ENCODE measurements at regions not wholly inside any gene's neighbourhood (a gene's known extent, or its start where the extent isn't known, plus 50 kb on each side); places are given as distances from the start of the nearest gene placed in this dataset.

DNA sequence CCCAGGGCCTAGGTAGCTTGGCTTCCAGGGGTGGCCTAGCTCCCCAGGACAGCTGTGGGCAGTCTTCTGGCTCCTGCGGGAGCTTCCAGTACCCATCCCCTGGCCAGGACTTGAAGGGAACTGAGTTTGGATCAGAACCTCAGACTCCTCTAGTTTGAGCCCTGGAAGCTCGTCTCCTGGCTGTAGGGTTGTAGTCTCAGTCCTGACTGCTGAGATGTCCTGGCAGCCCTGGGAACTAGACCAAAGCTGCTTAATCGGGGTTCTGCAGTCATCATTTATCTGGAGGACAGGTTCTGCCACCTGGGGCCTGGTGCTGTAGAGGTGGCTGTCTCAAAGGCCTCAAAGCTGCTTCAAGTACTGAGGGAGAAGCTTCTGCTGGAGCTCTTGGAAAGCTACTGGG is 163.7 kb downstream of the WSCD1 start (continued):
- TF ChIP-seq ZNF626 (tag by site-specific recombination; IDR thresholded peaks at IDR 0.05) (no peak), ZNF169 (tag by site-specific recombination; IDR thresholded peaks at IDR 0.05) (no peak)

DNA sequence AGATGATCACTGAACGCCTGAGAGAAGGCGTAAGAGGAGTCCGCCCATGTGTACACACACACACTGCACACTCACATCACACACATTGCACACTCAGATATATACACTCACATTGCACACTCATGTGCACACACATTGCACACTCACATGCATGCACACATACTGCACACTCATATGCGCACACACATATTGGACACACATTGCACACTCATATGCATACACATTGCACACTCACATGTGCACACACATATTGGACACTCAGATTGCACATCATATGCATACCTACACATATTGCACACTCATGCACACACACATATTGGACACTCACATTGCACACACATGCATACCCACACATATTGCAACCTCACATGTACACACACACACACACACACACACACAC is 163.2 kb downstream of the WSCD1 start:
- no peak overlapping the region for H3K27ac ChIP-seq (ENCODE audit: extremely low read depth, low read depth, low read length)
- POLR2A ChIA-PET, result no interaction called here
- no peak overlapping the region for H3K4me3 ChIP-seq (ENCODE audit: low read depth, low read length)
- 0 out of 2 replicates have a peak, but pooled peaks cover 3% of the 10 kb centered on the region for H3K4me1 ChIP-seq (ENCODE audit: control insufficient read depth, insufficient read depth, low read length)
- H3K9me3 ChIP-seq (ENCODE audit: control insufficient read depth, insufficient read depth, low read depth, low read length), result no peaks in the 10 kb centered on the region
- no peaks in the 10 kb centered on the region for H3K36me3 ChIP-seq (ENCODE audit: control insufficient read depth in 2 of 2, insufficient read depth in 1 of 2, low read length in 2 of 2)
- TF ChIP-seq ZNF302 (tag by site-specific recombination; IDR thresholded peaks at IDR 0.05; ENCODE audit: low read depth), result no peak
- TF ChIP-seq, protein P1, sequence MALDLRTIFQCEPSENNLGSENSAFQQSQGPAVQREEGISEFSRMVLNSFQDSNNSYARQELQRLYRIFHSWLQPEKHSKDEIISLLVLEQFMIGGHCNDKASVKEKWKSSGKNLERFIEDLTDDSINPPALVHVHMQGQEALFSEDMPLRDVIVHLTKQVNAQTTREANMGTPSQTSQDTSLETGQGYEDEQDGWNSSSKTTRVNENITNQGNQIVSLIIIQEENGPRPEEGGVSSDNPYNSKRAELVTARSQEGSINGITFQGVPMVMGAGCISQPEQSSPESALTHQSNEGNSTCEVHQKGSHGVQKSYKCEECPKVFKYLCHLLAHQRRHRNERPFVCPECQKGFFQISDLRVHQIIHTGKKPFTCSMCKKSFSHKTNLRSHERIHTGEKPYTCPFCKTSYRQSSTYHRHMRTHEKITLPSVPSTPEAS (tag by site-specific recombination; IDR thresholded peaks at IDR 0.05), result peak; percentile 85
- no peak for TF ChIP-seq ZNF23 (tag by site-specific recombination; IDR thresholded peaks at IDR 0.05; ENCODE audit: borderline replicate concordance)
- TF ChIP-seq HOXD13 (CRISPR knock-in tag; IDR thresholded peaks at IDR 0.05; ENCODE audit: borderline replicate concordance), result 0 out of 2 replicates have a peak, but pooled peaks have one; percentile 42
- CTCF ChIA-PET, result interaction anchor here (0.5 to 1.1 kb wide), 3 partner anchors 9 to 28 kb away, joined by 3 read pairs; no protein-coding TSS in a partner anchor

DNA sequence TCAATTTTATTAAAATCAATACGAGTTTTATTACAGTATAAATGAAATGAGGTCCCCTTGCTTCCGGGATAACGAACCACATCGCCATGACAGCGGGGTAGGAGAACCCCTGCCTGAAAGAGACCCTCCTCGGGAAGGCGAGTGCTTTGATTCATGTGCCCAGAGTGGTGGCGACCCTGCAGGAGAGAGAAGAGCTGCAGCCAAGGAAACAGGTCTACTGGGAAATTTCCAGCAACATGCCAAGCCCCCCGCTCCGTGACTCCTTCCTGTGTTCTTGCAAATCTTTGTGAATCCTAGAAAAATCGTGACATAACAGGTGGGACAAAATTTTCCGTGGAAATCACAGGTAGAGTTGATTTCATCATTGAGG is 162.5 kb downstream of the WSCD1 start:
- Histone ChIP-seq H3K36me3 (ENCODE audit: control insufficient read depth in 2 of 2, insufficient read depth in 1 of 2, low read length in 2 of 2) (no peaks in the 10 kb centered on the region), H3K9me3 (ENCODE audit: control insufficient read depth, insufficient read depth, low read depth, low read length) (no peaks in the 10 kb centered on the region), H3K27ac (ENCODE audit: extremely low read depth, low read depth, low read length) (no peak overlapping the region), H3K4me3 (ENCODE audit: low read depth, low read length) (no peak overlapping the region), H3K4me1 (ENCODE audit: control insufficient read depth, insufficient read depth, low read length) (0 out of 2 replicates have a peak, but pooled peaks cover 3% of the 10 kb centered on the region)
- ChIA-PET POLR2A (no interaction called here), CTCF (interaction anchor here (0.5 to 1.1 kb wide), 2 partner anchors 11 to 27 kb away, joined by 3 read pairs; no protein-coding TSS in a partner anchor)
- TF ChIP-seq, protein P2, sequence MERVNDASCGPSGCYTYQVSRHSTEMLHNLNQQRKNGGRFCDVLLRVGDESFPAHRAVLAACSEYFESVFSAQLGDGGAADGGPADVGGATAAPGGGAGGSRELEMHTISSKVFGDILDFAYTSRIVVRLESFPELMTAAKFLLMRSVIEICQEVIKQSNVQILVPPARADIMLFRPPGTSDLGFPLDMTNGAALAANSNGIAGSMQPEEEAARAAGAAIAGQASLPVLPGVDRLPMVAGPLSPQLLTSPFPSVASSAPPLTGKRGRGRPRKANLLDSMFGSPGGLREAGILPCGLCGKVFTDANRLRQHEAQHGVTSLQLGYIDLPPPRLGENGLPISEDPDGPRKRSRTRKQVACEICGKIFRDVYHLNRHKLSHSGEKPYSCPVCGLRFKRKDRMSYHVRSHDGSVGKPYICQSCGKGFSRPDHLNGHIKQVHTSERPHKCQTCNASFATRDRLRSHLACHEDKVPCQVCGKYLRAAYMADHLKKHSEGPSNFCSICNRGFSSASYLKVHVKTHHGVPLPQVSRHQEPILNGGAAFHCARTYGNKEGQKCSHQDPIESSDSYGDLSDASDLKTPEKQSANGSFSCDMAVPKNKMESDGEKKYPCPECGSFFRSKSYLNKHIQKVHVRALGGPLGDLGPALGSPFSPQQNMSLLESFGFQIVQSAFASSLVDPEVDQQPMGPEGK (tag by site-specific recombination; IDR thresholded peaks at IDR 0.05), result no peak
- TF ChIP-seq EGR2 (tag by site-specific recombination; IDR thresholded peaks at IDR 0.05; ENCODE audit: low read depth) (no peak), ZNF23 (tag by site-specific recombination; IDR thresholded peaks at IDR 0.05; ENCODE audit: borderline replicate concordance) (no peak), ZSCAN16 (tag by site-specific recombination; IDR thresholded peaks at IDR 0.05) (no peak), ZNF776 (tag by site-specific recombination; IDR thresholded peaks at IDR 0.05; ENCODE audit: borderline replicate concordance) (no peak), SETDB1 (IDR thresholded peaks at IDR 0.05; ENCODE audit: insufficient read length, low read length) (no peak), ZNF610 (tag by site-specific recombination; IDR thresholded peaks at IDR 0.05; ENCODE audit: borderline replicate concordance) (no peak), ZNF10 (tag by site-specific recombination; IDR thresholded peaks at IDR 0.05) (no peak)
- TF ChIP-seq, protein P3, sequence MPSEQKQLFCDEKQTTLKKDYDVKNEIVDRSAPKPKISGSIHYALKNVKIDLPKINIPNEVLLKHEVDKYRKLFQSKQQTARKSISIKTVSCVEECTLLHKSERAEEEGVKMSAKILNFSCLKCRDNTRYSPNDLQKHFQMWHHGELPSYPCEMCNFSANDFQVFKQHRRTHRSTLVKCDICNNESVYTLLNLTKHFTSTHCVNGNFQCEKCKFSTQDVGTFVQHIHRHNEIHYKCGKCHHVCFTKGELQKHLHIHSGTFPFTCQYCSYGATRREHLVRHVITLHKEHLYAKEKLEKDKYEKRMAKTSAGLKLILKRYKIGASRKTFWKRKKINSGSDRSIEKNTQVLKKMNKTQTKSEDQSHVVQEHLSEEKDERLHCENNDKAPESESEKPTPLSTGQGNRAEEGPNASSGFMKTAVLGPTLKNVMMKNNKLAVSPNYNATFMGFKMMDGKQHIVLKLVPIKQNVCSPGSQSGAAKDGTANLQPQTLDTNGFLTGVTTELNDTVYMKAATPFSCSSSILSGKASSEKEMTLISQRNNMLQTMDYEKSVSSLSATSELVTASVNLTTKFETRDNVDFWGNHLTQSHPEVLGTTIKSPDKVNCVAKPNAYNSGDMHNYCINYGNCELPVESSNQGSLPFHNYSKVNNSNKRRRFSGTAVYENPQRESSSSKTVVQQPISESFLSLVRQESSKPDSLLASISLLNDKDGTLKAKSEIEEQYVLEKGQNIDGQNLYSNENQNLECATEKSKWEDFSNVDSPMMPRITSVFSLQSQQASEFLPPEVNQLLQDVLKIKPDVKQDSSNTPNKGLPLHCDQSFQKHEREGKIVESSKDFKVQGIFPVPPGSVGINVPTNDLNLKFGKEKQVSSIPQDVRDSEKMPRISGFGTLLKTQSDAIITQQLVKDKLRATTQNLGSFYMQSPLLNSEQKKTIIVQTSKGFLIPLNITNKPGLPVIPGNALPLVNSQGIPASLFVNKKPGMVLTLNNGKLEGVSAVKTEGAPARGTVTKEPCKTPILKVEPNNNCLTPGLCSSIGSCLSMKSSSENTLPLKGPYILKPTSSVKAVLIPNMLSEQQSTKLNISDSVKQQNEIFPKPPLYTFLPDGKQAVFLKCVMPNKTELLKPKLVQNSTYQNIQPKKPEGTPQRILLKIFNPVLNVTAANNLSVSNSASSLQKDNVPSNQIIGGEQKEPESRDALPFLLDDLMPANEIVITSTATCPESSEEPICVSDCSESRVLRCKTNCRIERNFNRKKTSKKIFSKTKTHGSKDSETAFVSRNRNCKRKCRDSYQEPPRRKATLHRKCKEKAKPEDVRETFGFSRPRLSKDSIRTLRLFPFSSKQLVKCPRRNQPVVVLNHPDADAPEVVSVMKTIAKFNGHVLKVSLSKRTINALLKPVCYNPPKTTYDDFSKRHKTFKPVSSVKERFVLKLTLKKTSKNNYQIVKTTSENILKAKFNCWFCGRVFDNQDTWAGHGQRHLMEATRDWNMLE (tag by site-specific recombination; conservative IDR thresholded peaks at IDR 0.05; ENCODE audit: low read depth), result no peak
